Ishikawa (cell line): ENCODE measurements at regions not wholly inside any gene's neighbourhood (a gene's known extent, or its start where the extent isn't known, plus 50 kb on each side); places are given as distances from the start of the nearest gene placed in this dataset.
A peak's percentile ranks its signal among the peaks of the same experiment; 100 is the strongest.

Experiments used
- CEBPB ChIP-seq: IDR thresholded peaks from 2 replicates; pipeline ENCODE4 v1.6.1; 2012
- CREB1 ChIP-seq: IDR thresholded peaks from 2 replicates; pipeline ENCODE4 v1.6.1; 2012; ENCODE audit warnings: low read depth
- EGR1 ChIP-seq: IDR thresholded peaks from 2 replicates; pipeline ENCODE4 v1.6.1; 2012
- EP300 ChIP-seq: IDR thresholded peaks from 2 replicates; pipeline ENCODE4 v1.6.1; 2012; ENCODE audit warnings: borderline replicate concordance
- FOXM1 ChIP-seq: IDR thresholded peaks from 2 replicates; pipeline ENCODE4 v1.6.1; 2012; ENCODE audit warnings: low read depth, borderline replicate concordance
- MAX ChIP-seq: IDR thresholded peaks from 2 replicates; pipeline ENCODE4 v1.6.1; 2012
- NFIC ChIP-seq: IDR thresholded peaks from 2 replicates; pipeline ENCODE4 v1.6.1; 2012
- RAD21 ChIP-seq: IDR thresholded peaks from 2 replicates; pipeline ENCODE4 v1.6.1; 2012; ENCODE audit warnings: low read depth
- REST ChIP-seq: IDR thresholded peaks from 2 replicates; pipeline ENCODE4 v1.6.1; 2012; ENCODE audit warnings: low read depth, mild to moderate bottlenecking
- TAF1 ChIP-seq: IDR thresholded peaks from 2 replicates; pipeline ENCODE4 v1.6.1; 2012; ENCODE audit warnings: low read depth, mild to moderate bottlenecking
- TCF12 ChIP-seq: IDR thresholded peaks from 2 replicates; pipeline ENCODE4 v1.6.1; 2012; ENCODE audit warnings: low read depth
- TEAD4 ChIP-seq: IDR thresholded peaks from 2 replicates; pipeline ENCODE4 v1.6.1; 2012
- USF1 ChIP-seq: IDR thresholded peaks from 2 replicates; pipeline ENCODE4 v1.6.1; 2012
- YY1 ChIP-seq: IDR thresholded peaks from 2 replicates; pipeline ENCODE4 v1.6.1; 2012; ENCODE audit warnings: low read depth
- ZBTB7A ChIP-seq: IDR thresholded peaks from 2 replicates; pipeline ENCODE4 v1.6.1; 2012; ENCODE audit warnings: low read depth

GRCh38 chr2:39867268-39867667 lies 88.2 kb upstream of the THUMPD2 start:
- TF ChIP-seq REST (no peak), NFIC (no peak), RAD21 (no peak), TAF1 (no peak)

- no peak for TF ChIP-seq ZBTB7A
- TF ChIP-seq FOXM1, result no peak
- TF ChIP-seq EGR1, result no peak
- no peak for TF ChIP-seq EP300
- TF ChIP-seq REST, result no peak
- no peak for TF ChIP-seq NFIC
- TF ChIP-seq TCF12, result no peak
- no peak for TF ChIP-seq CREB1
- no peak for TF ChIP-seq CEBPB
- no peak for TF ChIP-seq USF1
- no peak for TF ChIP-seq TEAD4
- TF ChIP-seq RAD21, result no peak
Observed at GRCh38 chr2:39865751-39866150, 86.7 kb upstream of the THUMPD2 start.

GRCh38 chr2:39860538-39860937 lies 81.5 kb upstream of the THUMPD2 start:
- TF ChIP-seq EGR1, result no peak
- TF ChIP-seq CREB1, result no peak
- TF ChIP-seq CEBPB, result no peak
- TF ChIP-seq REST, result no peak
- no peak for TF ChIP-seq FOXM1
- TF ChIP-seq USF1, result no peak
- no peak for TF ChIP-seq RAD21
- no peak for TF ChIP-seq TAF1
- TF ChIP-seq YY1, result no peak
- no peak for TF ChIP-seq MAX
- no peak for TF ChIP-seq NFIC
- TF ChIP-seq TCF12, result no peak
- TF ChIP-seq ZBTB7A, result no peak
- TF ChIP-seq TEAD4, result no peak
- no peak for TF ChIP-seq EP300

- TF ChIP-seq CEBPB (no peak), CREB1 (no peak), REST (peak; percentile 77), FOXM1 (no peak), ZBTB7A (no peak)
Observed at GRCh38 chr2:39858677-39859076, 79.6 kb upstream of the THUMPD2 start.
